ENCODE measurements at regions not wholly inside any gene's neighbourhood (a gene's known extent, or its start where the extent isn't known, plus 50 kb on each side); places are given as distances from the start of the nearest gene placed in this dataset.
"Not testable (repeated sequence)": the region's sequence is repeated elsewhere in the genome, so short reads cannot be mapped to it uniquely, and the experiment has no call there.

DNA sequence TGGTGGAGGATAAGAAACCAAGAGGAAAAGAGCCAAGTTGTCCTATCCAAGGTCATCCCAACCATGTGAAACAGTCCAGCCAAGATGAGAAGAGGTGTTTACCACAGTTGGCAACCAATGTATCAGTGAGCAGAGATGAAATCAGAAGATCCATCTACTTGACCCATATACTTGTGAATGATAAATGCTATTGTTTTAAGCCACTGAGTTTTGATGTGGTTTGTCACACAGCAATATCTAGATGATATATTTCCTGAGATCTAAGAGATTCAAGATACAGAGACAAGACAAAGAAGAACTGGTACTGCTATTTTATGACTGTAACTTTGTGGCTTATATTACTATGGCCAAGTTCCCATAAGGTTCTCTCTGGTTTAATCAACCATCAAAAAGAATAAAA lies 721.2 kb downstream of the MAFB start:
- Histone ChIP-seq H3K27ac (no peak overlapping the region), H3K9me3 (peaks cover 0 to 5% (median 0%) of the 10 kb centered on the region in 4 donors), H3K36me3 (no peaks in the 10 kb centered on the region), H3K4me1 (no peaks in the 10 kb centered on the region), H3K27me3 (no peaks in the 10 kb centered on the region), H3K4me3 (no peak overlapping the region)
- intact Hi-C loops (cut with DNase I; ENCODE audit: low total_unique reads): no loop called here
- TF ChIP-seq POLR2AphosphoS5 (IDR thresholded peaks at IDR 0.05) (no peak), EP300 (IDR thresholded peaks at IDR 0.05) (no peak), POLR2A (IDR thresholded peaks at IDR 0.05) (no peak), CTCF (IDR thresholded peaks at IDR 0.05) (no peak)
- no peak for DNase-seq

GRCh38 chr20:39961637-39962244 lies 727.3 kb downstream of the MAFB start:
- peaks cover 0 to 16% (median 11%) of the 10 kb centered on the region in 4 donors for H3K4me1 ChIP-seq
- DNase-seq: peak in 1 of 2 donors; percentile 15
- H3K9me3 ChIP-seq: no peaks in the 10 kb centered on the region
- no peak overlapping the region for H3K4me3 ChIP-seq
- no peaks in the 10 kb centered on the region for H3K27me3 ChIP-seq
- 61 to 80% (median 73%) methylated on average over 6 of the region's 6 CpGs for WGBS, 5 donors
- H3K27ac ChIP-seq: no peak overlapping the region
- intact Hi-C loops (cut with DNase I; ENCODE audit: low total_unique reads): no loop called here
- TF ChIP-seq POLR2A (IDR thresholded peaks at IDR 0.05) (no peak), CTCF (IDR thresholded peaks at IDR 0.05) (no peak), POLR2AphosphoS5 (IDR thresholded peaks at IDR 0.05) (no peak), EP300 (IDR thresholded peaks at IDR 0.05) (no peak)
- no peaks in the 10 kb centered on the region for H3K36me3 ChIP-seq

- WGBS, 5 donors: 25 to 46% (median 40%) methylated on average over 7 of the region's 7 CpGs
These were observed 728.3 kb downstream of the MAFB start for GRCh38 chr20:39960522-39961428.

DNA sequence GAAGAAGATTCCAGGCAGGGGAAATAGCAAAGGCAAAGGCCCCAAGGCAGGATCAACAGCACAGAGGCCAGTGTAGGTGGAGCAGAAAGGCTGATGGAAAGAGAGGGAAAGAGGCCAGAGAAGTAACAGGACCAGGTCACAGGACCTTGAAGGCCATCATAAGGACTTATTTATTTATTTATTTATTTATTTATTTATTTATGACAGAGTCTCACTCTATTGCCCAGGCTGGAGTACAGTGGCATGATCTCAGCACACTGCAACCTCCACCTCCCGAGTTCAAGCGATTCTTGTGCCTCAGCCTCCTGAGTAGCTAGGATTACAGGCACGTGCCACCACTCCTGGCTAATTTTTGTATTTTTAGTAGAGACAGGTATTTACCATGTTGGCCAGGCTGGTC lies 731.1 kb downstream of the MAFB start:
- intact Hi-C loops (cut with DNase I; ENCODE audit: low total_unique reads): not testable (repeated sequence)
- 83 to 94% (median 90%) methylated on average over 3 of the region's 3 CpGs for WGBS, 5 donors

More at GRCh38 chr20:39960522-39961428, 728.3 kb downstream of the MAFB start:
- DNase-seq: peak in 1 of 2 donors; percentile 63
- Histone ChIP-seq H3K9me3 (no peaks in the 10 kb centered on the region), H3K36me3 (no peaks in the 10 kb centered on the region), H3K27ac (no peak overlapping the region), H3K4me1 (peaks cover 0 to 16% (median 11%) of the 10 kb centered on the region in 4 donors), H3K4me3 (no peak overlapping the region), H3K27me3 (no peaks in the 10 kb centered on the region)
- TF ChIP-seq EP300 (IDR thresholded peaks at IDR 0.05): no peak
- peak in 1 of 7 experiments; percentile 13 for TF ChIP-seq CTCF (IDR thresholded peaks at IDR 0.05)
- intact Hi-C loops (cut with DNase I; ENCODE audit: low total_unique reads): no loop called here

DNA sequence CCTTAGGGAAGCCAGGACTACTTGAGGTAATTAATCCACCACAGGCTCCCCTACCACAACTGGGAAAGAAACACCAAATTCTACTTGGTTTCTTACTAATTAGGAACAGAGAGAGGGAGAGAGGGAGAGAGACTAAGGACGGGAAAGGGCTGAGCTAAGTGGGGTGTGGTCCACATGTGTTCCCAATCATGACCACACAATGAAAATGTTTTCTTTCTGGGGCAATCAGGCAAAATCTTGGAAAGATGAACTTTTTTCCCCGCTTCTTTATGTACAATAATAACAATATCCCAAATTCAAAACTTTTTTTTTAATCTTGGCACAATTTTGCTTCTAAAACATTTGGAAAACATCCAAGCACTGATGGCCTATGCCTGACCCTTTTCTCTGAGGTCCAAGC lies 734.4 kb downstream of the MAFB start:
- H3K27ac ChIP-seq: no peak overlapping the region
- H3K9me3 ChIP-seq: no peaks in the 10 kb centered on the region
- peak in 1 of 2 donors; percentile 18 for DNase-seq
- no peak overlapping the region for H3K4me3 ChIP-seq
- no peaks in the 10 kb centered on the region for H3K36me3 ChIP-seq
- 49 to 78% (median 63%) methylated on average over 2 of the region's 2 CpGs for WGBS, 5 donors
- no peaks in the 10 kb centered on the region for H3K4me1 ChIP-seq
- H3K27me3 ChIP-seq: no peaks in the 10 kb centered on the region
- intact Hi-C loops (cut with DNase I; ENCODE audit: low total_unique reads): no loop called here
- TF ChIP-seq EP300 (IDR thresholded peaks at IDR 0.05) (no peak), POLR2A (IDR thresholded peaks at IDR 0.05) (no peak), CTCF (IDR thresholded peaks at IDR 0.05) (no peak), POLR2AphosphoS5 (IDR thresholded peaks at IDR 0.05) (no peak)

More for the DNA sequence above, 731.1 kb downstream of the MAFB start:
- H3K36me3 ChIP-seq, H3K4me3 ChIP-seq, H3K27ac ChIP-seq, H3K9me3 ChIP-seq, DNase-seq, H3K27me3 ChIP-seq: not testable (repeated sequence)
- H3K4me1 ChIP-seq: peaks cover 0 to 16% (median 11%) of the 10 kb centered on the region in 4 donors

Data from stomach (tissue), 8 donors.